ENCODE measurements at regions not wholly inside any gene's neighbourhood (a gene's known extent, or its start where the extent isn't known, plus 50 kb on each side); places are given as distances from the start of the nearest gene placed in this dataset.
"Not testable (repeated sequence)": the region's sequence is repeated elsewhere in the genome, so short reads cannot be mapped to it uniquely, and the experiment has no call there.

- no peak for DNase-seq
Measured at GRCh38 chr4:105060628-105061027, 86.0 kb upstream of the TET2 start.

GRCh38 chr4:105061136-105061696, 85.5 kb upstream of the TET2 start:
- no peak for DNase-seq

GRCh38 chr4:105061731-105062130, 84.9 kb upstream of the TET2 start:
- DNase-seq, result no peak

- no peak for DNase-seq
Measured at GRCh38 chr4:105066401-105066800, 80.3 kb upstream of the TET2 start.

- DNase-seq, result no peak
Measured at GRCh38 chr4:105067431-105067830, 79.2 kb upstream of the TET2 start.

GRCh38 chr4:105067946-105068345, 78.7 kb upstream of the TET2 start:
- no peak for DNase-seq

- no peak for DNase-seq
Measured at GRCh38 chr4:105068516-105068915, 78.2 kb upstream of the TET2 start.

GRCh38 chr4:105072095-105072494, 74.6 kb upstream of the TET2 start:
- DNase-seq, result not testable (repeated sequence)

GRCh38 chr4:105074097-105074496, 72.6 kb upstream of the TET2 start:
- DNase-seq, result no peak

GRCh38 chr4:105075045-105075444, 71.6 kb upstream of the TET2 start:
- no peak for DNase-seq

GRCh38 chr4:105088110-105088879, 58.4 kb upstream of the TET2 start:
- no peak for DNase-seq

GRCh38 chr4:105092356-105092755, 54.3 kb upstream of the TET2 start:
- DNase-seq, result no peak

- DNase-seq, result no peak
Measured at GRCh38 chr4:105092768-105093167, 53.9 kb upstream of the TET2 start.

GRCh38 chr4:105093975-105094374, 52.7 kb upstream of the TET2 start:
- DNase-seq, result no peak
